Endothelial cell (in vitro differentiated cells): ENCODE measurements at regions not wholly inside any gene's neighbourhood (a gene's known extent, or its start where the extent isn't known, plus 50 kb on each side); places are given as distances from the start of the nearest gene placed in this dataset.
"Not testable (repeated sequence)": the region's sequence is repeated elsewhere in the genome, so short reads cannot be mapped to it uniquely, and the experiment has no call there.

ENCODE experiments used
- DNase-seq: peaks from one replicate; pipeline ENCODE4 v3.0.0; 2021; ENCODE audit warnings: low spot score
- H3K27ac Mint-ChIP-seq: one replicate; pipeline ENCODE4 v1.8.0; 2021; ENCODE audit warnings: mixed read lengths, inconsistent platforms; ENCODE audit not compliant: unreplicated experiment
- H3K27me3 Mint-ChIP-seq: one replicate; pipeline ENCODE4 v1.8.0; 2021; ENCODE audit warnings: mild to moderate bottlenecking, moderate library complexity, mixed read lengths, inconsistent platforms; ENCODE audit not compliant: unreplicated experiment
- H3K36me3 Mint-ChIP-seq: one replicate; pipeline ENCODE4 v1.8.0; 2021; ENCODE audit warnings: mild to moderate bottlenecking, low read depth, mixed read lengths, inconsistent platforms; ENCODE audit not compliant: unreplicated experiment
- H3K4me1 Mint-ChIP-seq: one replicate; pipeline ENCODE4 v1.8.0; 2021; ENCODE audit warnings: mild to moderate bottlenecking, mixed read lengths, inconsistent platforms; ENCODE audit not compliant: unreplicated experiment
- H3K4me3 Mint-ChIP-seq: one replicate; pipeline ENCODE4 v1.8.0; 2021; ENCODE audit warnings: mild to moderate bottlenecking, mixed read lengths, inconsistent platforms; ENCODE audit not compliant: unreplicated experiment
- H3K9me3 Mint-ChIP-seq: one replicate; pipeline ENCODE4 v1.8.0; 2021; ENCODE audit warnings: mixed read lengths, inconsistent platforms; ENCODE audit not compliant: unreplicated experiment
- CTCF ChIP-seq: fragments of 200-600 bp; sonication (generic); IDR thresholded peaks from one replicate; pipeline ENCODE4 v1.5.0; 2021; ENCODE audit warnings: antibody characterized with exemption; ENCODE audit not compliant: unreplicated experiment

GRCh38 chr4:65241257-65241997, 428.9 kb downstream of the EPHA5 start:
- Mint-ChIP-seq H3K27me3 (peaks cover 4% of the 10 kb centered on the region), H3K27ac (no peak overlapping the region), H3K36me3 (no peaks in the 10 kb centered on the region), H3K4me1 (no peaks in the 10 kb centered on the region), H3K9me3 (no peaks in the 10 kb centered on the region), H3K4me3 (no peak overlapping the region)
- no peak for TF ChIP-seq CTCF
- no peak for DNase-seq

DNA sequence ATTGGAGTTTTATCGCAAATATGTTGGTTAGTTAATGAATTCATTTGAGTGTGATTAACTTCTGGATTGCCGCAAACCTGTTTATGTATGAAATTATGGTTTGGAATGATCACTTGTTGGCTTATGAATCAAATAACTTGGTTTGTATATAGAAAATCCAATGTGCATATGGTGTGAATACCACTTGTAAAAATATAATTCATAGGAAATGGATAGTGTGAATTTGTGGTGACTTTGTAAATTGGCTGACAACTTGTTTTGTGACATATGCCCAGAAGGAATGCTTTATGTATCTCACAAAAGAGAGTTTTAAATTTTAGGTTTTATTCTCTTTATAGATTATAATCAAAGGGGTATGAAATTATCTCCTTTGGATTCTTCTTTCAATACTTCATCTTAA, 436.2 kb downstream of the EPHA5 start:
- TF ChIP-seq CTCF: no peak
- DNase-seq: no peak
- no peak overlapping the region for H3K27ac Mint-ChIP-seq
- H3K27me3 Mint-ChIP-seq: no peaks in the 10 kb centered on the region
- no peaks in the 10 kb centered on the region for H3K4me1 Mint-ChIP-seq
- no peak overlapping the region for H3K4me3 Mint-ChIP-seq
- H3K9me3 Mint-ChIP-seq: no peaks in the 10 kb centered on the region
- no peaks in the 10 kb centered on the region for H3K36me3 Mint-ChIP-seq

DNA sequence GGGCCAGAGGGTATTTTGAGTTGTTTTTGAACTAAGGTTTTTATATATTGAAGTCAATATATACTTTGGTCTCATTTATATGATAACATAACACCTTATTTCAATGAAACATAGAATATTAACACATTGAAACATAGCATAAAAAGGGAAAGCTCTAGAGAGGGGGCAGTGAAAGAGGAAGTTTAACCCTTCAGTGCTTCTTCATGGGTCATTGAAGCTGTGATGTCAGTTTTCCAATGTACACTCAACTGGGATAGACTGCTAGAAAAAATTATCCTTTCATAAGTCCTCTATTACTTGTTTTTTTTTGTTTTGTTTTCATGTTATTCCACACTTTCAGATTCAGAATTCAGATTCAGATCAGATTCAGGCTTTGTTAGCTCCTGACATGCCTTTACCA, 442.7 kb downstream of the EPHA5 start:
- H3K27ac Mint-ChIP-seq: no peak overlapping the region
- no peak for DNase-seq
- H3K9me3 Mint-ChIP-seq: no peaks in the 10 kb centered on the region
- no peaks in the 10 kb centered on the region for H3K36me3 Mint-ChIP-seq
- H3K27me3 Mint-ChIP-seq: no peaks in the 10 kb centered on the region
- TF ChIP-seq CTCF: no peak
- H3K4me1 Mint-ChIP-seq: no peaks in the 10 kb centered on the region
- no peak overlapping the region for H3K4me3 Mint-ChIP-seq

GRCh38 chr4:65223601-65224000, 446.7 kb downstream of the EPHA5 start:
- Mint-ChIP-seq H3K4me3 (no peak overlapping the region), H3K27me3 (no peaks in the 10 kb centered on the region), H3K27ac (no peak overlapping the region), H3K36me3 (no peaks in the 10 kb centered on the region), H3K4me1 (no peaks in the 10 kb centered on the region), H3K9me3 (no peaks in the 10 kb centered on the region)
- DNase-seq: no peak
- no peak for TF ChIP-seq CTCF

- not testable (repeated sequence) for H3K4me3 Mint-ChIP-seq, H3K4me1 Mint-ChIP-seq
Observed at GRCh38 chr4:65223074-65223473, 447.2 kb downstream of the EPHA5 start.

More at GRCh38 chr4:65223074-65223473, 447.2 kb downstream of the EPHA5 start:
- not testable (repeated sequence) for H3K36me3 Mint-ChIP-seq, H3K27me3 Mint-ChIP-seq, H3K9me3 Mint-ChIP-seq, H3K27ac Mint-ChIP-seq, DNase-seq
